Stomach (tissue), 4 donors: ENCODE measurements at regions not wholly inside any gene's neighbourhood (a gene's known extent, or its start where the extent isn't known, plus 50 kb on each side); places are given as distances from the start of the nearest gene placed in this dataset.

Source experiments
- CTCF ChIP-seq, 7 experiments: fragments of 450-650 bp in 4 of 7; fragments of 200-600 bp in 3 of 7; sonication (generic) in 3 of 7; IDR thresholded peaks; one replicate each; pipeline ENCODE4 v1.5.1; 2016 to 2019; ENCODE audit warnings: antibody characterized with exemption in 7 of 7, control low read depth in 2 of 7, mild to moderate bottlenecking in 1 of 7
- EP300 ChIP-seq: sonication (generic); formaldehyde crosslinking; IDR thresholded peaks from one replicate; pipeline ENCODE4 v1.6.1; 2017; ENCODE audit warnings: antibody characterized with exemption
- POLR2A ChIP-seq, 4 donors: fragments of 450-650 bp; IDR thresholded peaks; one replicate each; pipeline ENCODE4 v1.6.1; 2016; ENCODE audit warnings: antibody characterized with exemption in 4 of 4, control low read depth in 2 of 4, mild to moderate bottlenecking in 1 of 4, moderate library complexity in 1 of 4

- TF ChIP-seq CTCF (IDR thresholded peaks at IDR 0.05) (no peak), POLR2A (IDR thresholded peaks at IDR 0.05) (no peak), EP300 (no peak)
These were observed 86.0 kb upstream of the RAI14 start for GRCh38 chr5:34570143-34570542.
